HEK293T (cell line): ENCODE measurements at regions not wholly inside any gene's neighbourhood (a gene's known extent, or its start where the extent isn't known, plus 50 kb on each side); places are given as distances from the start of the nearest gene placed in this dataset.

Experiments
- CTCF ChIA-PET: fragments of 350-600 bp; formaldehyde crosslinking; extraction: SDS; loops from one replicate; lab custom pipeline; 2021; ENCODE audit warnings: antibody characterized with exemption, inconsistent platforms; lab: Yijun Ruan, JAX
- POLR2A ChIA-PET: fragments of 350-600 bp; formaldehyde crosslinking; extraction: SDS; loops from one replicate; lab custom pipeline; 2020; ENCODE audit warnings: antibody characterized with exemption, inconsistent platforms; lab: Yijun Ruan, JAX
- DNase-seq: peaks from one replicate; pipeline ENCODE4 v3.0.0; 2012; ENCODE audit warnings: mixed read lengths; ENCODE audit errors: extremely low spot score
- ARNT ChIP-seq: fragments of 450-650 bp; IDR thresholded peaks from 2 replicates; pipeline ENCODE4 v1.6.1; 2017; ENCODE audit warnings: mild to moderate bottlenecking
- BHLHE40 ChIP-seq: fragments of 450-650 bp; IDR thresholded peaks from 2 replicates; pipeline ENCODE4 v1.6.1; 2016; ENCODE audit warnings: mild to moderate bottlenecking, moderate library complexity, borderline replicate concordance
- CTBP1 ChIP-seq: fragments of 450-650 bp; IDR thresholded peaks from 2 replicates; pipeline ENCODE4 v1.6.1; 2016; ENCODE audit warnings: borderline replicate concordance
- ELF4 ChIP-seq: fragments of 450-650 bp; IDR thresholded peaks from 2 replicates; pipeline ENCODE4 v1.6.1; 2017; ENCODE audit warnings: antibody characterized with exemption
- FOXA1 ChIP-seq: fragments of 450-650 bp; IDR thresholded peaks from 2 replicates; pipeline ENCODE4 v1.6.1; 2016; ENCODE audit warnings: mild to moderate bottlenecking
- FOXK2 ChIP-seq: fragments of 450-650 bp; IDR thresholded peaks from 2 replicates; pipeline ENCODE4 v1.6.1; 2016; ENCODE audit warnings: mild to moderate bottlenecking
- FOXM1 ChIP-seq: fragments of 450-650 bp; IDR thresholded peaks from 2 replicates; pipeline ENCODE4 v1.6.1; 2017; ENCODE audit warnings: mild to moderate bottlenecking, borderline replicate concordance
- HDGF ChIP-seq: fragments of 450-650 bp; IDR thresholded peaks from 2 replicates; pipeline ENCODE4 v1.6.1; 2017; ENCODE audit warnings: antibody characterized with exemption, borderline replicate concordance
- L3MBTL2 ChIP-seq: fragments of 450-650 bp; conservative IDR thresholded peaks from 2 replicates; pipeline ENCODE4 v1.6.1; 2016; ENCODE audit warnings: mild to moderate bottlenecking
- LEF1 ChIP-seq: fragments of 450-650 bp; IDR thresholded peaks from 2 replicates; pipeline ENCODE4 v1.6.1; 2017; ENCODE audit warnings: mild to moderate bottlenecking, borderline replicate concordance
- NFRKB ChIP-seq: fragments of 450-650 bp; IDR thresholded peaks from 2 replicates; pipeline ENCODE4 v1.6.1; 2016; ENCODE audit warnings: mild to moderate bottlenecking, moderate library complexity
- SP1 ChIP-seq: fragments of 450-650 bp; IDR thresholded peaks from 2 replicates; pipeline ENCODE4 v1.6.1; 2017
- SUZ12 ChIP-seq: fragments of 450-650 bp; IDR thresholded peaks from 2 replicates; pipeline ENCODE4 v1.6.1; 2016; ENCODE audit warnings: mild to moderate bottlenecking
- TARDBP ChIP-seq: fragments of 450-650 bp; IDR thresholded peaks from 2 replicates; pipeline ENCODE4 v1.6.1; 2016
- ZNF384 ChIP-seq: fragments of 450-650 bp; IDR thresholded peaks from 2 replicates; pipeline ENCODE4 v1.6.1; 2016
- TF ChIP-seq, protein P1 (sequence below): fragments of 450-650 bp; IDR thresholded peaks from 2 replicates; pipeline ENCODE4 v1.6.1; 2016

DNA sequence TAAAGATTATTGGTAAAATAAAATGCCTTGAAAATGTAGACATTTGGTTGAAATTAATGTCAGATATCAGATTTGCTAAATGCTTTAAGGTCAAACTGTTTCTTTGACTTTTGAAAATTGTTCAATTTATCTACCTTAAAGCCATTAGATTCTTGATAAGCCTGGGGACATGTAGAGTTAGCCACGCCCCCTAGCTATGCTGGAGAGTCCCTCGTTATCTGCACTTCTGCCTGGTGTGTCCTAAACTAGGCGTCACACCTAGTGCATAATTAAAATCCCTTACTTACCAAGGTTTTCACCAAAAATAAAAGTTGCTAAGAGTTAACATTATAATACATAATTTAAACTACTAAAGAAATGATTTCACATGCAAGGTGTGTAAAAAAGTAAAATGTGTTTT is 79.5 kb downstream of the EGLN3 start:
- ChIA-PET POLR2A (no interaction called here), CTCF (no interaction called here)
- DNase-seq: no peak
- no peak for TF ChIP-seq TARDBP

DNA sequence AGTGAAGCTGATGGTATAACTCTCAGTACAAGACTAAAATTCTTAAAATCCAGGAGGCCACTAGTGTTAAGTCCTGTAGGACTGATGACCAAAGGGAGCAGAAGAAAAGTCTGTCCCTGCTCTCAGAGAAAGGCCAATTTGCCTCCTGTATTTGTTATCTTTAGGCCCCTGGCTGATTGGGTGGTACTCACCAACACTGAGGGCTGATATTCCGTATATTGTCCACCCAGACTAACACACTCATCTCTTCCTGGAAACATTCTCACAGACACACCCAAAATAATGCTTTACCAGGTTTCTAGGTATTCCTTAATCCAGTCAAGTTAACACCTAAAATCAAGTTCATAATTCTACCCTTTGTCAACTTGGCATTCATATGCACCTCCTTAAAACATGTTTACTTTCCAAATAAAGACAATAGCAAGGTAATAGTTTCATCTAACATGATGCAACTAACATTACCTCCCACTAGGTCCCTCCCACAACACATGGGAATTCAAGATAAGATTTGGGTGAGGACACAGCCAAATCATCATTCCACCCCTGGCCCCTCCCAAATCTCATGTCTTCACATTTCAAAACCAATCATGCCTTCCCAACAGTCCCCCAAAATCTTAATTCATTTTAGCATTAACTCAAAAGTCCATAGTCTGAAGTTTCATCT is 84.3 kb downstream of the EGLN3 start:
- TF ChIP-seq L3MBTL2 (no peak), SUZ12 (no peak), ARNT (no peak), NFRKB (no peak), TARDBP (no peak), FOXK2 (no peak), LEF1 (no peak), BHLHE40 (no peak), FOXA1 (no peak)
- TF ChIP-seq, protein P1, sequence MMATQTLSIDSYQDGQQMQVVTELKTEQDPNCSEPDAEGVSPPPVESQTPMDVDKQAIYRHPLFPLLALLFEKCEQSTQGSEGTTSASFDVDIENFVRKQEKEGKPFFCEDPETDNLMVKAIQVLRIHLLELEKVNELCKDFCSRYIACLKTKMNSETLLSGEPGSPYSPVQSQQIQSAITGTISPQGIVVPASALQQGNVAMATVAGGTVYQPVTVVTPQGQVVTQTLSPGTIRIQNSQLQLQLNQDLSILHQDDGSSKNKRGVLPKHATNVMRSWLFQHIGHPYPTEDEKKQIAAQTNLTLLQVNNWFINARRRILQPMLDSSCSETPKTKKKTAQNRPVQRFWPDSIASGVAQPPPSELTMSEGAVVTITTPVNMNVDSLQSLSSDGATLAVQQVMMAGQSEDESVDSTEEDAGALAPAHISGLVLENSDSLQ: no peak
- POLR2A ChIA-PET: no interaction called here
- CTCF ChIA-PET: no interaction called here
- no peak for DNase-seq

DNA sequence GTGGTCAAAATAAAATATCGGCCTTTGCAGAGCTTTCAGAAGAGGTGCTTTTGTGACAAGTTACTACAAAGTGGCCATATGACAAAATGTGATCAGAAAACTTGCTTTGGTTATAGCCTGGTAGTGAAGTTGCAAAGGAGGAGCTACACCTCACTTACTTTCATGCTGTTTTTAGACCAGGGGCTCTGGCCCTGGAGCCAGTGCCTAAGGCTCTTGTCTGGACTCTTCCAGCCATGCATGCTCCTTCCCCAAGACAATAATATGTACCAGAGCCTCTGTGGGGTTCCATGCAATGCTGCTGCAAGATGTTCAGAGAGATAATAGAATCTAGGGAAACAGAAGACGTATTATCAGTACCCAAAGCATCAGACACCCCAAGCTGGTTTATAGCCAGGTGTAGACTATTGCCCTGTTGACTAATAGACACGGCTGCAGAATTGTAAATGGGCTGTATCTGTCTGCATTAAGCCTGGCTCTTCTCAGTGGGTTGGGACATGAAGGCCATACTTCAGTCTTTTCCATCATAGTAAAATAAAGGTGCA is 88.5 kb downstream of the EGLN3 start:
- no peak for TF ChIP-seq ARNT
- DNase-seq: no peak
- ChIA-PET CTCF (interaction anchor here (1.5 kb wide), 1 partner anchor 13 kb away, joined by 4 read pairs; no protein-coding TSS in a partner anchor), POLR2A (no interaction called here)

DNA sequence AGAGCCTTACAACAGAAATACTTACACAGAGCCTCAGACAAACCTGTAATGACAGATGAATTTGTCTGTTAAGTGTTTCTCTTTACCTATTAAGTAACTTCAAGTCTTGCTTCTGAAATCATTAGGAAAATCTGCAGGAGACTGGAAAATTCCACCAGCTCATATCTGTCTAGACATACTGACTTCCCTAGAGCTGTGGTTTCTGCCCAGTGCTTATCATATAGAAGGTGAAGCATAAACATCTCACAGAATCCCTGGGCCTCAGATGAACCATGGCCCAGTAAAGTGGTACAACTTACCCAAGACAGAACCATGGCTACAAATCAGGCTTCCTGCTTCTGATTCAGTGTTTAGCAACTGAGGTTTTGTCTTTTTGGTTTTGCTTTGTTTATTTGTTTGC is 91.6 kb downstream of the EGLN3 start:
- POLR2A ChIA-PET: no interaction called here
- CTCF ChIA-PET: interaction anchor here (1.1 kb wide), 1 partner anchor 10 kb away, joined by 5 read pairs; no protein-coding TSS in a partner anchor

DNA sequence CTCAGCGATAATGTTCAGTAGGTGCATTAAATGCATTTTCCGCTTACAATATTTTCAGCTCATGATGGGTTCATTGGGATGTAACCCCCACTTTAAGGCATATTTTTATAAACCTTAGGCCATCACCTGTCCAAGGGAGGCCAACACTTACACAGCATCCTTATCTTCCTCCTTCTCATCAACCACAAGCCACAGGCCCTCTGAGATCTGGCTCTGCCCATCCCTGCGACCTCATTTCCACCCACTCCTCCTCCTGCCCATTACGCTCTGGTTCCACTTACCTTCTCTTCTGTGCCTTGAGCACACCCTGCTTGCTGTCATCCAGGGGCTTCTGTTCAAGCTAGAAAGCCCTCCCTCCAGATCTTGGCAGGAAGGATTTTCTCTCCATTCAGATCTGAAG is 93.2 kb downstream of the EGLN3 start:
- CTCF ChIA-PET: no interaction called here
- TF ChIP-seq FOXK2 (no peak), CTBP1 (no peak), NFRKB (no peak), FOXM1 (no peak), HDGF (no peak), SUZ12 (no peak), FOXA1 (no peak), ARNT (no peak), TARDBP (no peak), ZNF384 (no peak), L3MBTL2 (no peak), SP1 (no peak), ELF4 (no peak), BHLHE40 (no peak), LEF1 (no peak)
- TF ChIP-seq, protein P1: no peak
- POLR2A ChIA-PET: no interaction called here
- DNase-seq: no peak

More for the DNA sequence above, 91.6 kb downstream of the EGLN3 start:
- DNase-seq: no peak
- no peak for TF ChIP-seq SUZ12
- no peak for TF ChIP-seq HDGF
- no peak for TF ChIP-seq ZNF384
- no peak for TF ChIP-seq FOXK2
- no peak for TF ChIP-seq SP1
- no peak for TF ChIP-seq NFRKB
- TF ChIP-seq FOXM1: no peak
- TF ChIP-seq L3MBTL2: no peak
- no peak for TF ChIP-seq ELF4

DNA sequence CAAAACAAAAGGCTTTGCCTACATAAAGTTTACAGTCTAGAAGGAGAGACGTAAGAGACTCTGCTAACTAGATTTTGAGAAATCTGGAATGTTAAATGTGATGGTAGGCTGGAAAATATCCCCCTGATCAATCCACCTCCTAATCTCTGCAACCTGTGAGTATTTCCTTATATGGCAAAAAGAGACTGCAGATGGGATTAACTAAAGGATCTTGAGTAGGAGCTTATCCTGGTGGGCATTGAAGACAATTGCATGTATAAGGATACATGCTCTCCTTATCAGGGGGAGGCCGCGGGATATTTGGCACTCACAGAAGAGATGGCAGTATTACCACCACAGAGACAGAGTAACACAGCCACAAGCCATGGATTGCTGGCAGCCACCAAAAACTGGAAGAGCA is 95.2 kb downstream of the EGLN3 start:
- TF ChIP-seq NFRKB (no peak), LEF1 (no peak), ARNT (no peak), BHLHE40 (no peak), FOXK2 (no peak), SUZ12 (no peak), TARDBP (no peak), L3MBTL2 (no peak), HDGF (no peak), ZNF384 (no peak), SP1 (no peak)
- TF ChIP-seq, protein P1: no peak
- DNase-seq: no peak
- CTCF ChIA-PET: no interaction called here
- POLR2A ChIA-PET: no interaction called here
